OCI-LY3 (cell line): ENCODE measurements at regions not wholly inside any gene's neighbourhood (a gene's known extent, or its start where the extent isn't known, plus 50 kb on each side); places are given as distances from the start of the nearest gene placed in this dataset.

ENCODE experiments used
- CTCF ChIP-seq: fragments of 200-600, 300-600 bp; sonication (generic); IDR thresholded peaks from 2 replicates; pipeline ENCODE4 v1.5.1; 2014; ENCODE audit warnings: antibody characterized with exemption, low read length, low read depth
- EZH2phosphoT487 ChIP-seq: fragments of 200-600 bp; shearing (Covaris generic); IDR thresholded peaks from 2 replicates; pipeline ENCODE4 v1.6.1; 2018; ENCODE audit warnings: antibody characterized with exemption, mixed run types, low read depth

- TF ChIP-seq CTCF (no peak), EZH2phosphoT487 (no peak)
Observed at GRCh38 chr12:63036216-63036973, 101.4 kb upstream of the PPM1H start.
